HG03097 (cell line): ENCODE measurements at regions not wholly inside any gene's neighbourhood (a gene's known extent, or its start where the extent isn't known, plus 50 kb on each side); places are given as distances from the start of the nearest gene placed in this dataset.

Source experiments
- ATAC-seq: cut with Tn5 transposase; IDR thresholded peaks from one replicate; pipeline ENCODE4 v1.9.1; 2021; ENCODE audit not compliant: unreplicated experiment, low FRiP score

DNA sequence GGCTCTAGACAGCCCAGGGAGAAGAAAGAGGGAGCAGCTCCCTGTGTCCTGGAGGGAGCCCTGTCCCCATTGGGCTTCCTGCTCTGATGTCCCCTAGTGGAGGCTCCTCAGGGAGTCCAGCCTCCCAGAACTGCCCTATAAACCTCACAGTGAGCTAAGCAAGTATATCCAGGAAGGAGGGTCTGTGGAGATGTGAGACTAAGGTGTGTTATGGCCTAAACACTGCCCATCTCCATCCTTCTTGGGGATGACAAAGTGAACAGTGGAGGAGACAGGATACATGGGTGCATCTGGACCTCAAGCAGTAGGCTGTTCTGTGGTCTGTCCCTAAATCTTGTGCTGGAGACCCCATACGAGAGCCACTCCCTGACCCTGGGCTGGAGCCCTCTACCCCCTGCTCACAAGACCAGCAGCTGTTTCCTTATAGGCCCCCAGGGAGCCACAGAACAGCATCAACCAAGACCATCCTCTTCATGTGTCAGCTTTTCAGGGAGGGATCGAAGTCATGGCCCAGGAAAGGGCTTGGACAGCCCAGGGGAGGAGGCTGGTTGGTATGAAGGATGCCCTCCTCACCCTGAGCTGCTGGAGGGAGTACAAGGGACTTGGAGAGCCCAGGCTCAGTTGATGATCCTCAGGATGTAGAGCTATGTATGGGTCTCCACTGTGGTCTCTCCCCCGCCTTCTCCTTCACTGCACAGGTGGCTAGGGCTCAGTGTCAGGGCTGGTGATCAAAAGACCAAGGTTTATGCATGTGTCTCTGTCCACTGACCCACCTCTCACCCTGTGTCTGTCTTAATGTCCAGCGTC lies 49.7 kb upstream of the TOP3B start:
- ATAC-seq, result no peak
